ENCODE measurements at regions not wholly inside any gene's neighbourhood (a gene's known extent, or its start where the extent isn't known, plus 50 kb on each side); places are given as distances from the start of the nearest gene placed in this dataset.

GRCh38 chr12:46451276-46452021 is 78.9 kb upstream of the SLC38A2 start:
- DNase-seq (no peak), ATAC-seq (no peak)
- WGBS, 2 donors = 79 to 80% methylated on average over 5 of the region's 5 CpGs
- H3K4me3 ChIP-seq = no peak overlapping the region
- no peaks in the 10 kb centered on the region for H3K9me3 ChIP-seq
- H3K27me3 ChIP-seq = no peaks in the 10 kb centered on the region
- H3K36me3 ChIP-seq (replicated peaks in 1 of 2; ENCODE audit: insufficient read depth in 1 of 2, low read depth in 2 of 2) = no peaks in the 10 kb centered on the region
- peaks cover 52% of the 10 kb centered on the region for H3K4me1 ChIP-seq
- no peak for TF ChIP-seq POLR2A (IDR thresholded peaks at IDR 0.05)
- TF ChIP-seq CTCF (IDR thresholded peaks at IDR 0.05) = no peak
- H3K27ac ChIP-seq = peak overlapping the region in 2 of 4 donors; percentile 50 to 69
- intact Hi-C loops (cut with DNase I) = no loop called here

- TF ChIP-seq CTCF (IDR thresholded peaks at IDR 0.05) (no peak), POLR2A (IDR thresholded peaks at IDR 0.05) (peak in 1 of 3 donors; percentile 42)
- H3K4me1 ChIP-seq = peaks cover 52% of the 10 kb centered on the region
- no peak overlapping the region for H3K4me3 ChIP-seq
- intact Hi-C loops (cut with DNase I) = no loop called here
- WGBS, 2 donors = 0 to 33% methylated on average over 1 of the region's 1 CpG
- H3K27ac ChIP-seq = peak overlapping the region; percentile 50 to 78 (median 62)
- ATAC-seq (peak; percentile 97), DNase-seq (peak; percentile 96 to 99 (median 99))
- no peaks in the 10 kb centered on the region for H3K9me3 ChIP-seq
- no peaks in the 10 kb centered on the region for H3K36me3 ChIP-seq (replicated peaks in 1 of 2; ENCODE audit: insufficient read depth in 1 of 2, low read depth in 2 of 2)
- H3K27me3 ChIP-seq = no peaks in the 10 kb centered on the region
Observed at GRCh38 chr12:46450279-46450748, 77.7 kb upstream of the SLC38A2 start.

GRCh38 chr12:46449856-46450255 is 77.3 kb upstream of the SLC38A2 start:
- H3K27ac ChIP-seq = peak overlapping the region; percentile 50 to 78 (median 62)

GRCh38 chr12:46449316-46449715 is 76.7 kb upstream of the SLC38A2 start:
- H3K4me1 ChIP-seq = peaks cover 57% of the 10 kb centered on the region
- no peaks in the 10 kb centered on the region for H3K27me3 ChIP-seq
- intact Hi-C loops (cut with DNase I) = no loop called here
- no peaks in the 10 kb centered on the region for H3K36me3 ChIP-seq (replicated peaks in 1 of 2; ENCODE audit: insufficient read depth in 1 of 2, low read depth in 2 of 2)
- DNase-seq (no peak), ATAC-seq (no peak)
- H3K9me3 ChIP-seq = no peaks in the 10 kb centered on the region
- 90 to 99% methylated on average over 4 of the region's 4 CpGs for WGBS, 2 donors
- no peak overlapping the region for H3K4me3 ChIP-seq
- no peak overlapping the region for H3K27ac ChIP-seq
- TF ChIP-seq CTCF (IDR thresholded peaks at IDR 0.05) = no peak
- no peak for TF ChIP-seq POLR2A (IDR thresholded peaks at IDR 0.05)

More at GRCh38 chr12:46449856-46450255, 77.3 kb upstream of the SLC38A2 start:
- 84 to 86% methylated on average over 2 of the region's 2 CpGs for WGBS, 2 donors
- Histone ChIP-seq H3K4me1 (peaks cover 52% of the 10 kb centered on the region), H3K36me3 (replicated peaks in 1 of 2; ENCODE audit: insufficient read depth in 1 of 2, low read depth in 2 of 2) (no peaks in the 10 kb centered on the region), H3K9me3 (no peaks in the 10 kb centered on the region), H3K4me3 (no peak overlapping the region), H3K27me3 (no peaks in the 10 kb centered on the region)
- ATAC-seq (peak; percentile 3), DNase-seq (no peak)
- TF ChIP-seq CTCF (IDR thresholded peaks at IDR 0.05) (no peak), POLR2A (IDR thresholded peaks at IDR 0.05) (no peak)
- intact Hi-C loops (cut with DNase I) = no loop called here

- no peak for DNase-seq
- H3K27ac ChIP-seq = no peak overlapping the region
Observed at GRCh38 chr12:46446645-46447044, 74.1 kb upstream of the SLC38A2 start.

More at GRCh38 chr12:46446645-46447044, 74.1 kb upstream of the SLC38A2 start:
- H3K27me3 ChIP-seq = no peaks in the 10 kb centered on the region
- H3K9me3 ChIP-seq = no peaks in the 10 kb centered on the region
- intact Hi-C loops (cut with DNase I) = no loop called here
- H3K4me3 ChIP-seq = no peak overlapping the region
- H3K36me3 ChIP-seq (replicated peaks in 1 of 2; ENCODE audit: insufficient read depth in 1 of 2, low read depth in 2 of 2) = no peaks in the 10 kb centered on the region
- TF ChIP-seq POLR2A (IDR thresholded peaks at IDR 0.05) = no peak
- no peak for TF ChIP-seq CTCF (IDR thresholded peaks at IDR 0.05)
- H3K4me1 ChIP-seq = peaks cover 60% of the 10 kb centered on the region
- ATAC-seq = no peak
- 45 to 56% methylated on average over 2 of the region's 2 CpGs for WGBS, 2 donors

Measured in body of pancreas (tissue), 4 donors.